HepG2 (cell line): ENCODE measurements at regions not wholly inside any gene's neighbourhood (a gene's known extent, or its start where the extent isn't known, plus 50 kb on each side); places are given as distances from the start of the nearest gene placed in this dataset.

Source experiments
- ATAC-seq: fragments of 200-7000 bp; cut with Tn5 transposase; 3 replicates; pipeline ENCODE4 v1.9.1; 2020; ENCODE audit warnings: mild to moderate bottlenecking, moderate library complexity
- BruUV-seq: library from RNA; stranded (reverse); fragments of 400-500 nt; replicated peaks from 2 replicates; lab custom pipeline; 2021; lab: Mats Ljungman, UMichigan
- CTCF ChIA-PET: fragments of 300-600 bp; formaldehyde crosslinking; extraction: SDS; loops from one replicate; lab custom pipeline; 2021; ENCODE audit warnings: low total read pairs, inconsistent platforms, low intra/inter-chr PET ratio; lab: Yijun Ruan, JAX
- POLR2A ChIA-PET: fragments of 350-600 bp; sonication (Branson Sonifier 250); formaldehyde crosslinking; loops from one replicate; lab custom pipeline; 2020; ENCODE audit warnings: antibody characterized with exemption, inconsistent platforms; lab: Yijun Ruan, JAX
- DNase-seq: peaks from one replicate; pipeline ENCODE4 v3.0.0-alpha.2; 2015; ENCODE audit warnings: low spot score
- FAIRE-seq: peaks from 3 replicates; lab custom pipeline; 2011; peaks lifted over from hg19 to GRCh38; lab: Jason Lieb, UNC
- H2AFZ ChIP-seq: one replicate; pipeline ENCODE4 v1.6.1; 2011; ENCODE audit warnings: low read length, inconsistent platforms
- H3K27ac ChIP-seq: fragments of 300-600 bp; 3 replicates; pipeline ENCODE4 v1.8.0; 2011; ENCODE audit warnings: mixed run types, mild to moderate bottlenecking, mixed read lengths, low read length, inconsistent platforms; ENCODE audit not compliant: insufficient read depth; ENCODE audit errors: extremely low read length
- H3K27me3 ChIP-seq, 2 experiments: fragments of 200-600 bp in 1 of 2; 2 replicates in 1 of 2; 3 replicates in 1 of 2; pipeline versions ENCODE4 v1.6.0 to v1.8.0; 2011; ENCODE audit warnings: low read length in 2 of 2, mild to moderate bottlenecking in 2 of 2, moderate library complexity in 2 of 2, inconsistent platforms in 1 of 2; ENCODE audit not compliant: insufficient read depth in 2 of 2, control insufficient read depth in 1 of 2
- H3K36me3 ChIP-seq, 2 experiments: fragments of 200-600 bp in 1 of 2; replicated peaks in 1 of 2; 2 replicates in 1 of 2; 3 replicates in 1 of 2; pipeline versions ENCODE4 v1.5.1 to v1.8.0; 2011; ENCODE audit warnings: low read length in 2 of 2, inconsistent platforms in 1 of 2; ENCODE audit not compliant: insufficient read depth in 2 of 2, control insufficient read depth in 1 of 2
- H3K4me1 ChIP-seq: 2 replicates; pipeline ENCODE4 v1.5.1; 2012; ENCODE audit warnings: low read length, inconsistent platforms; ENCODE audit not compliant: insufficient read depth
- H3K4me2 ChIP-seq: 2 replicates; pipeline ENCODE4 v1.6.0; 2011; ENCODE audit warnings: low read depth, low read length, inconsistent platforms
- H3K4me3 ChIP-seq, 3 experiments: fragments of 200-600 bp in 1 of 3; sonication (generic), shearing (Covaris generic) in 1 of 3; replicated peaks in 1 of 3; 2 replicates each; pipeline ENCODE4 v1.5.1; 2011 to 2016; ENCODE audit warnings: low read length in 3 of 3, inconsistent platforms in 2 of 3, low read depth in 2 of 3, mild to moderate bottlenecking in 2 of 3, control low read depth in 1 of 3, mixed read lengths in 1 of 3; ENCODE audit not compliant: insufficient read depth in 1 of 3
- H3K79me2 ChIP-seq: one replicate; pipeline ENCODE4 v1.6.1; 2011; ENCODE audit warnings: low read length, inconsistent platforms; ENCODE audit not compliant: insufficient read depth
- H3K9ac ChIP-seq: 2 replicates; pipeline ENCODE4 v1.6.0; 2011; ENCODE audit warnings: mild to moderate bottlenecking, low read depth, low read length, inconsistent platforms; ENCODE audit not compliant: insufficient read depth
- H3K9me3 ChIP-seq: 2 replicates; pipeline ENCODE4 v1.5.1; 2012; ENCODE audit warnings: mild to moderate bottlenecking, low read length
- H4K20me1 ChIP-seq: 2 replicates; pipeline ENCODE4 v1.6.0; 2011; ENCODE audit warnings: inconsistent platforms, mild to moderate bottlenecking, low read length, moderate library complexity; ENCODE audit not compliant: insufficient read depth
- CAMTA2 ChIP-seq: sonication (generic); formaldehyde crosslinking; IDR thresholded peaks from 2 replicates; pipeline ENCODE4 v1.4.0; 2020; ENCODE audit warnings: mild to moderate bottlenecking, missing genetic modification reagents, borderline replicate concordance
- CEBPB ChIP-seq: IDR thresholded peaks from 2 replicates; pipeline ENCODE4 v1.6.1; 2011; ENCODE audit warnings: low read depth, low read length, improper control_type of control experiment, borderline replicate concordance
- EZH2 ChIP-seq: conservative IDR thresholded peaks from 2 replicates; pipeline ENCODE4 v1.6.1; 2012; ENCODE audit warnings: mild to moderate bottlenecking, low read depth, low read length, moderate library complexity
- HOXA7 ChIP-seq: sonication (generic); formaldehyde crosslinking; IDR thresholded peaks from 2 replicates; pipeline ENCODE4 v1.8.1; 2022; ENCODE audit warnings: mild to moderate bottlenecking, missing genetic modification reagents, moderate library complexity
- MAFG ChIP-seq: sonication (generic); formaldehyde crosslinking; IDR thresholded peaks from 2 replicates; pipeline ENCODE4 v1.5.1; 2020; ENCODE audit warnings: mild to moderate bottlenecking, missing genetic modification reagents
- NFIC ChIP-seq: IDR thresholded peaks from 2 replicates; pipeline ENCODE4 v1.6.1; 2012; ENCODE audit warnings: mild to moderate bottlenecking, low read length, inconsistent platforms
- NR0B2 ChIP-seq: sonication (generic); formaldehyde crosslinking; IDR thresholded peaks from 2 replicates; pipeline ENCODE4 v1.4.0; 2020; ENCODE audit warnings: mild to moderate bottlenecking, missing genetic modification reagents
- SMC3 ChIP-seq: IDR thresholded peaks from 2 replicates; pipeline ENCODE4 v1.6.1; 2011; ENCODE audit warnings: low read length, improper control_type of control experiment
- TAF1 ChIP-seq: sonication (generic); formaldehyde crosslinking; IDR thresholded peaks from 2 replicates; pipeline ENCODE4 v1.4.0; 2020; ENCODE audit warnings: missing genetic modification reagents
- TRIM22 ChIP-seq: fragments of 450-650 bp; IDR thresholded peaks from 2 replicates; pipeline ENCODE4 v1.6.1; 2017
- USF2 ChIP-seq, 2 experiments: sonication (generic) in 1 of 2; formaldehyde crosslinking in 1 of 2; IDR thresholded peaks; 2 replicates each; pipeline versions ENCODE4 v1.5.1 to v1.6.1; 2011 to 2020; ENCODE audit warnings: borderline replicate concordance in 1 of 2, low read depth in 1 of 2, low read length in 1 of 2, mild to moderate bottlenecking in 1 of 2, missing genetic modification reagents in 1 of 2, moderate library complexity in 1 of 2
- ZNF646 ChIP-seq: sonication (generic); formaldehyde crosslinking; IDR thresholded peaks from 2 replicates; pipeline ENCODE4 v1.9.0; 2021; ENCODE audit warnings: mild to moderate bottlenecking, missing genetic modification reagents
- WGBS: methylation state at CpG from one replicate; pipeline ENCODE4 v1.1.6; 2017; ENCODE audit warnings: low lambda C conversion rate; 5-methylcytosine and 5-hydroxymethylcytosine counted together
- in situ Hi-C: cut with HindIII; loops from 2 replicates; pipeline ENCODE4 v1.10.0; 2017; ENCODE audit warnings: low pct_unique_long_range_greater_than_20kb; ENCODE audit not compliant: extremely low pct_ligation_motif_present
- intact Hi-C: fragments of 100-400 bp; cut with micrococcal nuclease; formaldehyde crosslinking; loops from one replicate; pipeline ENCODE4 v1.10.0; 2022; ENCODE audit not compliant: unreplicated experiment

GRCh38 chr11:90564531-90564930 is 341.7 kb upstream of the CHORDC1 start:
- Histone ChIP-seq H3K4me3 (no peak overlapping the region), H2AFZ (no peak overlapping the region), H3K9ac (no peak overlapping the region), H4K20me1 (no peaks in the 10 kb centered on the region), H3K79me2 (no peaks in the 10 kb centered on the region), H3K27me3 (no peaks in the 10 kb centered on the region), H3K36me3 (no peaks in the 10 kb centered on the region), H3K4me2 (no peak overlapping the region), H3K27ac (no peak overlapping the region), H3K4me1 (no peaks in the 10 kb centered on the region), H3K9me3 (no peaks in the 10 kb centered on the region)
- BruUV-seq = no TSS peak
- intact Hi-C loops (no loop called here), in situ Hi-C loops (no loop called here)
- POLR2A ChIA-PET = no interaction called here
- ATAC-seq (no peak), DNase-seq (no peak), FAIRE-seq (no peak)
- CTCF ChIA-PET = no interaction called here
- WGBS = 28% methylated on average over 1 of the region's 1 CpG
- no peak for TF ChIP-seq USF2 (IDR thresholded peaks at IDR 0.05; ENCODE audit: low read depth, low read length)
- no peak for TF ChIP-seq USF2 (CRISPR knock-in tag; IDR thresholded peaks at IDR 0.05; ENCODE audit: borderline replicate concordance)
- TF ChIP-seq HOXA7 (CRISPR knock-in tag) = no peak
- TF ChIP-seq TAF1 (CRISPR knock-in tag) = no peak
- TF ChIP-seq EZH2 = no peak
- no peak for TF ChIP-seq NFIC
- TF ChIP-seq ZNF646 (CRISPR knock-in tag) = no peak
- TF ChIP-seq MAFG = no peak
- TF ChIP-seq NR0B2 (CRISPR knock-in tag) = no peak
- no peak for TF ChIP-seq SMC3
- no peak for TF ChIP-seq TRIM22
- no peak for TF ChIP-seq CEBPB
- TF ChIP-seq CAMTA2 (CRISPR knock-in tag) = no peak
